Colonic mucosa (tissue), 4 donors: ENCODE measurements at regions not wholly inside any gene's neighbourhood (a gene's known extent, or its start where the extent isn't known, plus 50 kb on each side); places are given as distances from the start of the nearest gene placed in this dataset.

Experiments
- DNase-seq: peaks from one replicate; pipeline ENCODE4 v3.0.0-alpha.2; 2020
- H3K27ac ChIP-seq: fragments of 200-600 bp; one replicate; pipeline ENCODE4 v1.8.0; 2021
- H3K27me3 ChIP-seq: fragments of 200-600 bp; one replicate; pipeline ENCODE4 v1.8.0; 2021
- H3K36me3 ChIP-seq: fragments of 200-600 bp; one replicate; pipeline ENCODE4 v1.8.0; 2021
- H3K4me1 ChIP-seq: fragments of 200-600 bp; one replicate; pipeline ENCODE4 v1.8.0; 2021; ENCODE audit warnings: mild to moderate bottlenecking
- H3K4me3 ChIP-seq: fragments of 200-600 bp; one replicate; pipeline ENCODE4 v1.8.0; 2021
- H3K9ac ChIP-seq, 2 donors: one replicate each; pipeline ENCODE4 v1.7.0; 2013; ENCODE audit warnings: control low read depth in 2 of 2, low read depth in 2 of 2, low read length in 2 of 2
- H3K9me3 ChIP-seq: fragments of 200-600 bp; one replicate; pipeline ENCODE4 v1.8.0; 2021
- CTCF ChIP-seq: fragments of 200-600 bp; IDR thresholded peaks from one replicate; pipeline ENCODE4 v1.8.0; 2022; ENCODE audit warnings: antibody characterized with exemption, mild to moderate bottlenecking
- intact Hi-C: fragments of 100-400 bp; cut with DNase I; formaldehyde crosslinking; loops from one replicate; pipeline ENCODE4 v1.14.1; 2022
- donor health status: healthy.
- donor health status: DM: no; HTN: no; CAD: no.
- donor health status: DM: no; HTN: no; CAD: no.

GRCh38 chr5:102659151-102659550 lies 96.0 kb upstream of the PAM start:
- no peaks in the 10 kb centered on the region for H3K9me3 ChIP-seq

GRCh38 chr5:102660111-102660510 lies 95.0 kb upstream of the PAM start:
- no peaks in the 10 kb centered on the region for H3K9me3 ChIP-seq
- no peak overlapping the region for H3K9ac ChIP-seq
- H3K4me3 ChIP-seq = no peak overlapping the region
- intact Hi-C loops = no loop called here
- no peaks in the 10 kb centered on the region for H3K4me1 ChIP-seq
- no peak overlapping the region for H3K27ac ChIP-seq
- no peaks in the 10 kb centered on the region for H3K36me3 ChIP-seq
- no peaks in the 10 kb centered on the region for H3K27me3 ChIP-seq
- TF ChIP-seq CTCF = no peak
- no peak for DNase-seq

More at GRCh38 chr5:102659151-102659550, 96.0 kb upstream of the PAM start:
- Histone ChIP-seq H3K36me3 (no peaks in the 10 kb centered on the region), H3K4me3 (no peak overlapping the region), H3K27me3 (no peaks in the 10 kb centered on the region), H3K4me1 (no peaks in the 10 kb centered on the region), H3K27ac (no peak overlapping the region), H3K9ac (no peak overlapping the region)
- intact Hi-C loops = no loop called here
- no peak for TF ChIP-seq CTCF
- DNase-seq = no peak

GRCh38 chr5:102663749-102664530 lies 91.2 kb upstream of the PAM start:
- intact Hi-C loops = no loop called here
- no peaks in the 10 kb centered on the region for H3K27me3 ChIP-seq
- no peaks in the 10 kb centered on the region for H3K9me3 ChIP-seq
- TF ChIP-seq CTCF = no peak
- no peak overlapping the region for H3K9ac ChIP-seq
- H3K4me1 ChIP-seq = no peaks in the 10 kb centered on the region
- no peak overlapping the region for H3K27ac ChIP-seq
- H3K4me3 ChIP-seq = no peak overlapping the region
- DNase-seq = no peak
- no peaks in the 10 kb centered on the region for H3K36me3 ChIP-seq

- no peaks in the 10 kb centered on the region for H3K4me1 ChIP-seq
- no peak overlapping the region for H3K27ac ChIP-seq
- no peak for DNase-seq
- H3K36me3 ChIP-seq = no peaks in the 10 kb centered on the region
- H3K4me3 ChIP-seq = no peak overlapping the region
- intact Hi-C loops = no loop called here
- H3K27me3 ChIP-seq = no peaks in the 10 kb centered on the region
- no peak for TF ChIP-seq CTCF
- no peaks in the 10 kb centered on the region for H3K9me3 ChIP-seq
- no peak overlapping the region for H3K9ac ChIP-seq
Observed at GRCh38 chr5:102664616-102665335, 90.3 kb upstream of the PAM start.

GRCh38 chr5:102666164-102666946 lies 88.8 kb upstream of the PAM start:
- TF ChIP-seq CTCF = no peak
- Histone ChIP-seq H3K27ac (no peak overlapping the region), H3K9me3 (no peaks in the 10 kb centered on the region), H3K9ac (no peak overlapping the region), H3K4me3 (no peak overlapping the region), H3K36me3 (no peaks in the 10 kb centered on the region), H3K27me3 (no peaks in the 10 kb centered on the region), H3K4me1 (no peaks in the 10 kb centered on the region)
- no peak for DNase-seq
- intact Hi-C loops = no loop called here
